ENCODE measurements at regions not wholly inside any gene's neighbourhood (a gene's known extent, or its start where the extent isn't known, plus 50 kb on each side); places are given as distances from the start of the nearest gene placed in this dataset.

DNA sequence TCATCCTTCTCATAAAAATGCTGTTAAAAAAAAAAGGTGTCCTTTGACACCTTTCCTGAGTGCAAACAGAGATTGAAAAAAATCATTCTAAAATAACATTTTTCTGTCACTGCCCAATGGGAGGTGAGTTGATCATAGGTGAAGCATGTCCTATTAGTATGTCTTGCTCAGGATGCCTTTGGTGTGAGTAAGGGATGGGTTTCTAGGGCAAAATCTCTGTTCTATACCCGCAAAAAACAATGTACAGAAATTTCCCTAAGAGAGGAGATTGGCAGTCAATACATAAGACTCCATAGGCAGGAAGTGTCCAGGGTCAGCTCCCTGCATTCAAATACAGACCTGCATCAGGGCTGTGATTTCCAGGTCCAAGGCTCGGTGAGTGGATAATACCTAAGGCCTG is 195.2 kb downstream of the DAD1 start:
- FAIRE-seq (no peak), ATAC-seq (no peak), DNase-seq (ENCODE audit: low read depth, low spot score) (no peak)
- TF ChIP-seq, protein P1, sequence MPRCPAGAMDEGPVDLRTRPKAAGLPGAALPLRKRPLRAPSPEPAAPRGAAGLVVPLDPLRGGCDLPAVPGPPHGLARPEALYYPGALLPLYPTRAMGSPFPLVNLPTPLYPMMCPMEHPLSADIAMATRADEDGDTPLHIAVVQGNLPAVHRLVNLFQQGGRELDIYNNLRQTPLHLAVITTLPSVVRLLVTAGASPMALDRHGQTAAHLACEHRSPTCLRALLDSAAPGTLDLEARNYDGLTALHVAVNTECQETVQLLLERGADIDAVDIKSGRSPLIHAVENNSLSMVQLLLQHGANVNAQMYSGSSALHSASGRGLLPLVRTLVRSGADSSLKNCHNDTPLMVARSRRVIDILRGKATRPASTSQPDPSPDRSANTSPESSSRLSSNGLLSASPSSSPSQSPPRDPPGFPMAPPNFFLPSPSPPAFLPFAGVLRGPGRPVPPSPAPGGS (IDR thresholded peaks at IDR 0.05; ENCODE audit: borderline replicate concordance, insufficient read depth, low read depth, low read length, poor library complexity, severe bottlenecking) = no peak
- TF ChIP-seq CBX3 (IDR thresholded peaks at IDR 0.05; ENCODE audit: borderline replicate concordance, low read depth) = no peak
- TF ChIP-seq MTA2 (IDR thresholded peaks at IDR 0.05; ENCODE audit: low read depth) = no peak
- TF ChIP-seq SREBF2 (IDR thresholded peaks at IDR 0.05; ENCODE audit: low read length) = no peak
- no peak for TF ChIP-seq JUND (IDR thresholded peaks at IDR 0.05; ENCODE audit: low read depth, low read length)
- no peak for TF ChIP-seq BCL11A (IDR thresholded peaks at IDR 0.05; ENCODE audit: low read depth, low read length)
- no peak for TF ChIP-seq POU2F2 (IDR thresholded peaks at IDR 0.05; ENCODE audit: borderline replicate concordance, low read depth, low read length)
- TF ChIP-seq ASH2L (IDR thresholded peaks at IDR 0.05; ENCODE audit: borderline replicate concordance, low read depth) = no peak
- TF ChIP-seq, protein P2, sequence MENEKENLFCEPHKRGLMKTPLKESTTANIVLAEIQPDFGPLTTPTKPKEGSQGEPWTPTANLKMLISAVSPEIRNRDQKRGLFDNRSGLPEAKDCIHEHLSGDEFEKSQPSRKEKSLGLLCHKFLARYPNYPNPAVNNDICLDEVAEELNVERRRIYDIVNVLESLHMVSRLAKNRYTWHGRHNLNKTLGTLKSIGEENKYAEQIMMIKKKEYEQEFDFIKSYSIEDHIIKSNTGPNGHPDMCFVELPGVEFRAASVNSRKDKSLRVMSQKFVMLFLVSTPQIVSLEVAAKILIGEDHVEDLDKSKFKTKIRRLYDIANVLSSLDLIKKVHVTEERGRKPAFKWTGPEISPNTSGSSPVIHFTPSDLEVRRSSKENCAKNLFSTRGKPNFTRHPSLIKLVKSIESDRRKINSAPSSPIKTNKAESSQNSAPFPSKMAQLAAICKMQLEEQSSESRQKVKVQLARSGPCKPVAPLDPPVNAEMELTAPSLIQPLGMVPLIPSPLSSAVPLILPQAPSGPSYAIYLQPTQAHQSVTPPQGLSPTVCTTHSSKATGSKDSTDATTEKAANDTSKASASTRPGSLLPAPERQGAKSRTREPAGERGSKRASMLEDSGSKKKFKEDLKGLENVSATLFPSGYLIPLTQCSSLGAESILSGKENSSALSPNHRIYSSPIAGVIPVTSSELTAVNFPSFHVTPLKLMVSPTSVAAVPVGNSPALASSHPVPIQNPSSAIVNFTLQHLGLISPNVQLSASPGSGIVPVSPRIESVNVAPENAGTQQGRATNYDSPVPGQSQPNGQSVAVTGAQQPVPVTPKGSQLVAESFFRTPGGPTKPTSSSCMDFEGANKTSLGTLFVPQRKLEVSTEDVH (IDR thresholded peaks at IDR 0.05; ENCODE audit: low read depth, partially characterized antibody) = no peak
- no peak for TF ChIP-seq JUNB (IDR thresholded peaks at IDR 0.05)
- no peak for TF ChIP-seq NRF1 (conservative IDR thresholded peaks at IDR 0.05; ENCODE audit: low read depth, low read length)
- TF ChIP-seq KDM1A (IDR thresholded peaks at IDR 0.05; ENCODE audit: borderline replicate concordance) = no peak
- TF ChIP-seq, protein P3, sequence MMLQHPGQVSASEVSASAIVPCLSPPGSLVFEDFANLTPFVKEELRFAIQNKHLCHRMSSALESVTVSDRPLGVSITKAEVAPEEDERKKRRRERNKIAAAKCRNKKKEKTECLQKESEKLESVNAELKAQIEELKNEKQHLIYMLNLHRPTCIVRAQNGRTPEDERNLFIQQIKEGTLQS (IDR thresholded peaks at IDR 0.05; ENCODE audit: borderline replicate concordance, extremely low read depth, low read depth, low read length) = no peak
- H3K27me3 ChIP-seq (replicated peaks in 1 of 2; ENCODE audit: control insufficient read depth in 2 of 2, insufficient read depth in 2 of 2, low read length in 1 of 2) = no peaks in the 10 kb centered on the region
- peaks cover 29% of the 10 kb centered on the region for H3K4me1 ChIP-seq (ENCODE audit: control insufficient read depth, insufficient read depth, low read length)
- ChIA-PET SMC1A (ENCODE audit: uncharacterized antibody, unreplicated experiment) (interaction anchor here (6.8 to 22.6 kb wide), 2 partner anchors 77 to 177 kb away, joined by 107 to 912 read pairs; no protein-coding TSS in a partner anchor), POLR2A (no interaction called here), RAD21 (ENCODE audit: unreplicated experiment) (interaction anchor here (6.5 to 6.6 kb wide), 2 partner anchors 78 to 174 kb away, joined by 131 to 190 read pairs; no protein-coding TSS in a partner anchor), CTCF (interaction anchor here (0.6 to 9.8 kb wide), 5 partner anchors 16 to 259 kb away, joined by 3 to 411 read pairs (median 45); no protein-coding TSS in a partner anchor)
- in situ Hi-C loops (cut with MboI) (loop anchor here (5.0 kb wide), 2 partner anchors 79 to 174 kb away; no protein-coding TSS in a partner anchor), intact Hi-C loops (cut with micrococcal nuclease; ENCODE audit: unreplicated experiment) (no loop called here)
- H3K4me2 ChIP-seq (ENCODE audit: control insufficient read depth, insufficient read depth) = no peak overlapping the region
- H2AFZ ChIP-seq (ENCODE audit: control insufficient read depth, low read depth, low read length) = no peak overlapping the region
- no peaks in the 10 kb centered on the region for H4K20me1 ChIP-seq (ENCODE audit: control insufficient read depth, insufficient read depth)
- WGBS (ENCODE audit: insufficient coverage, insufficient replicate concordance, low lambda C conversion rate, missing lambda C conversion rate) = 67% methylated on average over 2 of the region's 2 CpGs
- H3K36me3 ChIP-seq (ENCODE audit: control insufficient read depth in 2 of 2, insufficient read depth in 2 of 2, low read length in 1 of 2) = no peaks in the 10 kb centered on the region
- H3K9ac ChIP-seq (ENCODE audit: control insufficient read depth, insufficient read depth, low read length) = no peak overlapping the region
- no peak overlapping the region for H3K27ac ChIP-seq (ENCODE audit: control insufficient read depth, insufficient read depth)
- H3K4me3 ChIP-seq = no peak overlapping the region
- H3K79me2 ChIP-seq (ENCODE audit: control insufficient read depth, insufficient read depth, low read length) = no peaks in the 10 kb centered on the region
- no TSS peak for BruUV-seq (replicated peaks)
- no peaks in the 10 kb centered on the region for H3K9me3 ChIP-seq (replicated peaks; ENCODE audit: control insufficient read depth, insufficient read depth, low read length)
